Endothelial cell of umbilical vein (primary cell): ENCODE measurements at regions not wholly inside any gene's neighbourhood (a gene's known extent, or its start where the extent isn't known, plus 50 kb on each side); places are given as distances from the start of the nearest gene placed in this dataset.

Experiments used
- BruUV-seq: library from RNA; stranded (reverse); fragments of 400-500 nt; replicated peaks from 2 replicates; lab custom pipeline; 2021; lab: Mats Ljungman, UMichigan
- CTCF ChIA-PET: fragments of 300-600, 350-600 bp; sonication (Branson Sonifier 250); formaldehyde crosslinking; loops from one replicate; lab custom pipeline; 2021; ENCODE audit warnings: antibody characterized with exemption, inconsistent platforms; lab: Charles Lee
- POLR2A ChIA-PET: fragments of 300-600, 350-600 bp; sonication (Branson Sonifier 250); formaldehyde crosslinking; loops from one replicate; lab custom pipeline; 2021; ENCODE audit warnings: antibody characterized with exemption, inconsistent platforms; lab: Charles Lee
- DNase-seq: peaks from one replicate; pipeline ENCODE4 v3.0.0-alpha.2; 2011; ENCODE audit warnings: low read depth, low spot score
- FAIRE-seq: peaks from 2 replicates; lab custom pipeline; 2011; peaks lifted over from hg19 to GRCh38; lab: Jason Lieb, UNC
- H2AFZ ChIP-seq: 2 replicates; pipeline ENCODE4 v1.6.0; 2012; ENCODE audit warnings: low read depth, low read length, control low read depth, inconsistent platforms
- H3K27ac ChIP-seq: 2 replicates; pipeline ENCODE4 v1.5.1; 2011; ENCODE audit warnings: low read depth, mild to moderate bottlenecking, control low read depth, low read length, moderate library complexity; ENCODE audit not compliant: insufficient read depth
- H3K27me3 ChIP-seq, 2 experiments: 2 replicates each; pipeline versions ENCODE4 v1.6.0 to v1.6.1; 2011; ENCODE audit warnings: low read length in 2 of 2, mixed read lengths in 1 of 2; ENCODE audit not compliant: control insufficient read depth in 2 of 2, insufficient read depth in 2 of 2
- H3K36me3 ChIP-seq, 2 experiments: 2 replicates in 1 of 2; 3 replicates in 1 of 2; pipeline ENCODE4 v1.5.1; 2011; ENCODE audit warnings: low read length in 2 of 2, mild to moderate bottlenecking in 1 of 2, moderate library complexity in 1 of 2; ENCODE audit not compliant: control insufficient read depth in 2 of 2, insufficient read depth in 2 of 2; ENCODE audit errors: extremely low read depth in 1 of 2
- H3K4me1 ChIP-seq: 3 replicates; pipeline ENCODE4 v1.5.1; 2011; ENCODE audit warnings: mild to moderate bottlenecking, low read length; ENCODE audit not compliant: control insufficient read depth, insufficient read depth; ENCODE audit errors: extremely low read depth
- H3K4me2 ChIP-seq: 2 replicates; pipeline ENCODE4 v1.6.1; 2011; ENCODE audit warnings: low read length, control low read depth, mixed read lengths; ENCODE audit not compliant: insufficient read depth
- H3K4me3 ChIP-seq, 3 experiments: fragments of 200-600 bp in 1 of 3; sonication (generic), shearing (Covaris generic) in 1 of 3; replicated peaks in 1 of 3; 2 replicates each; pipeline ENCODE4 v1.5.1; 2011 to 2016; ENCODE audit warnings: control low read depth in 3 of 3, low read length in 3 of 3, mild to moderate bottlenecking in 2 of 3, inconsistent platforms in 1 of 3, low read depth in 1 of 3, moderate library complexity in 1 of 3; ENCODE audit not compliant: insufficient read depth in 1 of 3
- H3K79me2 ChIP-seq: 2 replicates; pipeline ENCODE4 v1.6.0; 2012; ENCODE audit warnings: low read length, inconsistent platforms; ENCODE audit not compliant: control insufficient read depth, insufficient read depth
- H3K9ac ChIP-seq: replicated peaks from 2 replicates; pipeline ENCODE3; 2011; ENCODE audit warnings: low read length, control low read depth; ENCODE audit not compliant: insufficient read depth; ENCODE audit errors: extremely low read depth
- H3K9me1 ChIP-seq: replicated peaks from 3 replicates; pipeline ENCODE4 v1.6.0; 2011; ENCODE audit warnings: mild to moderate bottlenecking, low read length; ENCODE audit not compliant: control insufficient read depth, insufficient read depth; ENCODE audit errors: extremely low read depth
- H3K9me3 ChIP-seq: replicated peaks from 2 replicates; pipeline ENCODE4 v1.5.1; 2012; ENCODE audit warnings: low read length, inconsistent platforms; ENCODE audit not compliant: control insufficient read depth, insufficient read depth
- H4K20me1 ChIP-seq: replicated peaks from 2 replicates; pipeline ENCODE3; 2011; ENCODE audit warnings: mild to moderate bottlenecking, low read length; ENCODE audit not compliant: control insufficient read depth, insufficient read depth; ENCODE audit errors: extremely low read depth
- EZH2 ChIP-seq: IDR thresholded peaks from 2 replicates; pipeline ENCODE4 v1.6.1; 2012; ENCODE audit warnings: borderline replicate concordance, low read depth, mild to moderate bottlenecking, moderate library complexity, low read length, inconsistent platforms; ENCODE audit not compliant: severe bottlenecking
- FOS ChIP-seq: IDR thresholded peaks from 2 replicates; pipeline ENCODE4 v1.6.1; 2011; ENCODE audit warnings: mild to moderate bottlenecking, low read length, moderate library complexity, borderline replicate concordance; ENCODE audit not compliant: insufficient read depth
- GATA2 ChIP-seq: IDR thresholded peaks from 2 replicates; pipeline ENCODE4 v1.7.0; 2011; ENCODE audit warnings: low read depth, mild to moderate bottlenecking, moderate library complexity, mixed read lengths, low read length; ENCODE audit not compliant: insufficient read length, insufficient read depth
- JUN ChIP-seq: IDR thresholded peaks from 2 replicates; pipeline ENCODE4 v1.6.1; 2011; ENCODE audit warnings: borderline replicate concordance, low read depth; ENCODE audit not compliant: insufficient read length, insufficient read depth
- MYC ChIP-seq: IDR thresholded peaks from one replicate; pipeline ENCODE4 v1.6.1; 2011; ENCODE audit warnings: mild to moderate bottlenecking, low read depth, low read length
- POLR2A ChIP-seq: IDR thresholded peaks from 2 replicates; pipeline ENCODE4 v1.6.1; 2012; ENCODE audit warnings: low read depth, mild to moderate bottlenecking, control low read depth, low read length
- POLR2AphosphoS5 ChIP-seq: IDR thresholded peaks from 2 replicates; pipeline ENCODE4 v1.6.1; 2012; ENCODE audit warnings: low read depth, mild to moderate bottlenecking, control low read depth, low read length, moderate library complexity; ENCODE audit not compliant: insufficient read depth
- dilution Hi-C: fragments of 300-500 bp; cut with MboI; formaldehyde crosslinking; loops from one replicate; pipeline ENCODE4 v1.15.0; 2019; ENCODE audit warnings: low sequenced_read_pairs; ENCODE audit not compliant: extremely low pct_ligation_motif_present
- intact Hi-C: fragments of 100-400 bp; cut with micrococcal nuclease; formaldehyde crosslinking; loops from one replicate; pipeline ENCODE4 v1.10.0; 2022
- TF ChIP-seq, protein P1 (sequence below): IDR thresholded peaks from 2 replicates; pipeline ENCODE4 v1.6.1; 2011; ENCODE audit not compliant: insufficient read depth, insufficient read length

GRCh38 chr3:74027121-74027520 lies 402.4 kb upstream of the PDZRN3 start:
- ChIA-PET CTCF (no interaction called here), POLR2A (no interaction called here)
- no peaks in the 10 kb centered on the region for H3K4me1 ChIP-seq
- no peaks in the 10 kb centered on the region for H3K27me3 ChIP-seq
- DNase-seq (no peak), FAIRE-seq (no peak)
- BruUV-seq = no TSS peak
- no peaks in the 10 kb centered on the region for H3K79me2 ChIP-seq
- no peak overlapping the region for H3K4me2 ChIP-seq
- intact Hi-C loops (no loop called here), dilution Hi-C loops (no loop called here)
- peaks cover 6% of the 10 kb centered on the region for H3K9me3 ChIP-seq
- H3K4me3 ChIP-seq = no peak overlapping the region
- H3K36me3 ChIP-seq = no peaks in the 10 kb centered on the region
- no peak overlapping the region for H3K27ac ChIP-seq
- H3K9ac ChIP-seq = no peak overlapping the region
- no peaks in the 10 kb centered on the region for H3K9me1 ChIP-seq
- no peaks in the 10 kb centered on the region for H4K20me1 ChIP-seq
- H2AFZ ChIP-seq = no peak overlapping the region
- TF ChIP-seq GATA2 (no peak), EZH2 (no peak), POLR2A (no peak)
- TF ChIP-seq, protein P1, sequence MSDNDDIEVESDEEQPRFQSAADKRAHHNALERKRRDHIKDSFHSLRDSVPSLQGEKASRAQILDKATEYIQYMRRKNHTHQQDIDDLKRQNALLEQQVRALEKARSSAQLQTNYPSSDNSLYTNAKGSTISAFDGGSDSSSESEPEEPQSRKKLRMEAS = no peak

- Histone ChIP-seq H3K9me3 (peaks cover 6% of the 10 kb centered on the region), H3K27ac (no peak overlapping the region), H3K4me2 (no peak overlapping the region), H3K4me3 (no peak overlapping the region), H3K4me1 (no peaks in the 10 kb centered on the region), H3K36me3 (no peaks in the 10 kb centered on the region), H3K79me2 (no peaks in the 10 kb centered on the region), H3K9me1 (no peaks in the 10 kb centered on the region), H3K9ac (no peak overlapping the region), H2AFZ (no peak overlapping the region), H3K27me3 (no peaks in the 10 kb centered on the region), H4K20me1 (no peaks in the 10 kb centered on the region)
- ChIA-PET CTCF (no interaction called here), POLR2A (no interaction called here)
- intact Hi-C loops (no loop called here), dilution Hi-C loops (no loop called here)
- DNase-seq (no peak), FAIRE-seq (no peak)
- TF ChIP-seq FOS (no peak), EZH2 (no peak), GATA2 (no peak), POLR2AphosphoS5 (no peak), MYC (no peak), JUN (no peak)
- TF ChIP-seq, protein P1 = no peak
- no TSS peak for BruUV-seq
Observed at GRCh38 chr3:74023395-74023794, 398.7 kb upstream of the PDZRN3 start.
